Chondrocyte (in vitro differentiated cells): ENCODE measurements at regions not wholly inside any gene's neighbourhood (a gene's known extent, or its start where the extent isn't known, plus 50 kb on each side); places are given as distances from the start of the nearest gene placed in this dataset.

Experiments used
- DNase-seq: peaks from one replicate; pipeline ENCODE4 v3.0.0; 2021; ENCODE audit warnings: mixed read lengths, low spot score
- H3K27ac Mint-ChIP-seq: one replicate; pipeline ENCODE4 v1.8.0; 2021; ENCODE audit warnings: mild to moderate bottlenecking, moderate library complexity, mixed read lengths; ENCODE audit not compliant: unreplicated experiment
- H3K27me3 Mint-ChIP-seq: 2 replicates; pipeline ENCODE4 v1.8.0; 2021; ENCODE audit warnings: low read depth, mixed read lengths
- H3K36me3 Mint-ChIP-seq: 2 replicates; pipeline ENCODE4 v1.8.0; 2021; ENCODE audit warnings: low read depth, mixed read lengths
- H3K4me1 Mint-ChIP-seq: 2 replicates; pipeline ENCODE4 v1.8.0; 2021; ENCODE audit warnings: low read depth, mild to moderate bottlenecking, mixed read lengths
- H3K4me3 Mint-ChIP-seq: one replicate; pipeline ENCODE4 v1.8.0; 2021; ENCODE audit warnings: mild to moderate bottlenecking, moderate library complexity, mixed read lengths; ENCODE audit not compliant: unreplicated experiment
- H3K9me3 Mint-ChIP-seq: 2 replicates; pipeline ENCODE4 v1.8.0; 2021; ENCODE audit warnings: low read depth, mixed read lengths
- CTCF ChIP-seq: fragments of 200-600 bp; sonication (generic); IDR thresholded peaks from 2 replicates; pipeline ENCODE4 v1.5.0; 2021; ENCODE audit warnings: antibody characterized with exemption, mild to moderate bottlenecking, moderate library complexity

- no peak for TF ChIP-seq CTCF
- no peak for DNase-seq
- Mint-ChIP-seq H3K4me3 (no peak overlapping the region), H3K27ac (no peak overlapping the region), H3K36me3 (no peaks in the 10 kb centered on the region), H3K4me1 (no peaks in the 10 kb centered on the region), H3K9me3 (no peaks in the 10 kb centered on the region), H3K27me3 (peaks cover 13% of the 10 kb centered on the region)
These were observed 1517.7 kb upstream of the CDH8 start for GRCh38 chr16:63553980-63554379.

GRCh38 chr16:63539276-63539675 is 1503.0 kb upstream of the CDH8 start:
- no peak for TF ChIP-seq CTCF
- H3K27me3 Mint-ChIP-seq: peaks cover 21% of the 10 kb centered on the region
- no peaks in the 10 kb centered on the region for H3K4me1 Mint-ChIP-seq
- no peak for DNase-seq
- H3K9me3 Mint-ChIP-seq: peaks cover 6% of the 10 kb centered on the region
- no peak overlapping the region for H3K27ac Mint-ChIP-seq
- H3K4me3 Mint-ChIP-seq: no peak overlapping the region
- no peaks in the 10 kb centered on the region for H3K36me3 Mint-ChIP-seq

GRCh38 chr16:63530974-63531373 is 1494.7 kb upstream of the CDH8 start:
- no peak for TF ChIP-seq CTCF
- no peak for DNase-seq
- H3K27ac Mint-ChIP-seq: no peak overlapping the region
- H3K36me3 Mint-ChIP-seq: no peaks in the 10 kb centered on the region
- H3K4me1 Mint-ChIP-seq: no peaks in the 10 kb centered on the region
- peaks cover 14% of the 10 kb centered on the region for H3K27me3 Mint-ChIP-seq
- H3K4me3 Mint-ChIP-seq: no peak overlapping the region
- peaks cover 18% of the 10 kb centered on the region for H3K9me3 Mint-ChIP-seq

- DNase-seq: no peak
- no peaks in the 10 kb centered on the region for H3K36me3 Mint-ChIP-seq
- peak; percentile 68 for TF ChIP-seq CTCF
- peaks cover 11% of the 10 kb centered on the region for H3K27me3 Mint-ChIP-seq
- H3K27ac Mint-ChIP-seq: no peak overlapping the region
- H3K4me1 Mint-ChIP-seq: no peaks in the 10 kb centered on the region
- peaks cover 18% of the 10 kb centered on the region for H3K9me3 Mint-ChIP-seq
- no peak overlapping the region for H3K4me3 Mint-ChIP-seq
These were observed 1494.0 kb upstream of the CDH8 start for GRCh38 chr16:63530208-63530607.

GRCh38 chr16:63527404-63527803 is 1491.2 kb upstream of the CDH8 start:
- no peak overlapping the region for H3K27ac Mint-ChIP-seq
- DNase-seq: no peak
- H3K4me3 Mint-ChIP-seq: no peak overlapping the region
- peaks cover 5% of the 10 kb centered on the region for H3K9me3 Mint-ChIP-seq
- no peak for TF ChIP-seq CTCF
- H3K36me3 Mint-ChIP-seq: no peaks in the 10 kb centered on the region
- H3K4me1 Mint-ChIP-seq: no peaks in the 10 kb centered on the region
- H3K27me3 Mint-ChIP-seq: peaks cover 15% of the 10 kb centered on the region
